Natural killer cell (primary cell): ENCODE measurements at regions not wholly inside any gene's neighbourhood (a gene's known extent, or its start where the extent isn't known, plus 50 kb on each side); places are given as distances from the start of the nearest gene placed in this dataset.
"Not testable (repeated sequence)": the region's sequence is repeated elsewhere in the genome, so short reads cannot be mapped to it uniquely, and the experiment has no call there.

Experiments used
- ATAC-seq, 3 donors: fragments of 150-1000 bp in 2 of 3; fragments of 200-7000 bp in 1 of 3; cut with Tn5 transposase; 1 replicate in 1 of 3; 2 replicates in 2 of 3; pipeline ENCODE4 v1.10.0; 2021; ENCODE audit warnings: mild to moderate bottlenecking in 2 of 3, moderate library complexity in 2 of 3
- DNase-seq, 2 donors: peaks; one replicate each; pipeline versions ENCODE4 v3.0.0 to v3.0.0-alpha.2; 2013 to 2021; ENCODE audit warnings: mixed read lengths in 1 of 2
- H3K27ac ChIP-seq: one replicate; pipeline ENCODE4 v1.5.1; 2013; ENCODE audit warnings: mild to moderate bottlenecking, low read length
- H3K27me3 ChIP-seq: one replicate; pipeline ENCODE4 v1.6.1; 2013; ENCODE audit warnings: low read length; ENCODE audit not compliant: control insufficient read depth, insufficient read depth
- H3K36me3 ChIP-seq: one replicate; pipeline ENCODE4 v1.6.1; 2013; ENCODE audit warnings: low read length; ENCODE audit not compliant: control insufficient read depth, insufficient read depth
- H3K4me1 ChIP-seq: one replicate; pipeline ENCODE4 v1.6.1; 2013; ENCODE audit warnings: low read length; ENCODE audit not compliant: control insufficient read depth, insufficient read depth
- H3K4me3 ChIP-seq: one replicate; pipeline ENCODE4 v1.5.1; 2013; ENCODE audit warnings: low read length
- H3K9me3 ChIP-seq: one replicate; pipeline ENCODE4 v1.6.1; 2013; ENCODE audit warnings: low read length; ENCODE audit not compliant: control insufficient read depth, insufficient read depth
- H3K27ac Mint-ChIP-seq, 2 donors: one replicate each; pipeline ENCODE4 v1.8.0; 2022; ENCODE audit warnings: mild to moderate bottlenecking in 2 of 2, mixed read lengths in 2 of 2, moderate library complexity in 1 of 2
- H3K27me3 Mint-ChIP-seq, 2 donors: one replicate each; pipeline ENCODE4 v1.8.0; 2022; ENCODE audit warnings: low read depth in 2 of 2, mixed read lengths in 2 of 2
- H3K36me3 Mint-ChIP-seq: one replicate; pipeline ENCODE4 v1.8.0; 2022; ENCODE audit warnings: mixed read lengths
- H3K4me1 Mint-ChIP-seq, 2 donors: one replicate each; pipeline ENCODE4 v1.8.0; 2022; ENCODE audit warnings: mixed read lengths in 2 of 2
- H3K4me3 Mint-ChIP-seq: one replicate; pipeline ENCODE4 v1.8.0; 2022; ENCODE audit warnings: mild to moderate bottlenecking, moderate library complexity, mixed read lengths
- H3K9me3 Mint-ChIP-seq, 2 donors: one replicate each; pipeline ENCODE4 v1.8.0; 2022; ENCODE audit warnings: mixed read lengths in 2 of 2
- CTCF ChIP-seq: fragments of 200-600 bp; IDR thresholded peaks from one replicate; pipeline ENCODE4 v1.8.0; 2022; ENCODE audit warnings: antibody characterized with exemption
- WGBS: methylation state at CpG from one replicate; pipeline ENCODE4 v1.1.7; 2013; ENCODE audit warnings: missing lambda C conversion rate; ENCODE audit not compliant: insufficient coverage; 5-methylcytosine and 5-hydroxymethylcytosine counted together
- intact Hi-C: fragments of 100-400 bp; cut with micrococcal nuclease; formaldehyde crosslinking; loops from one replicate; pipeline ENCODE4 v1.14.2; 2022

- no peak overlapping the region for H3K4me3 Mint-ChIP-seq
- no peak for ATAC-seq
- no peaks in the 10 kb centered on the region for H3K36me3 Mint-ChIP-seq
- Histone ChIP-seq H3K27me3 (no peaks in the 10 kb centered on the region), H3K4me3 (no peak overlapping the region), H3K9me3 (no peaks in the 10 kb centered on the region), H3K27ac (no peak overlapping the region), H3K36me3 (no peaks in the 10 kb centered on the region), H3K4me1 (no peaks in the 10 kb centered on the region)
- H3K9me3 Mint-ChIP-seq, result peaks cover 4 to 6% of the 10 kb centered on the region in 2 donors
- no peak overlapping the region for H3K27ac Mint-ChIP-seq
- intact Hi-C loops, result no loop called here
- no peaks in the 10 kb centered on the region for H3K4me1 Mint-ChIP-seq
- no peak for TF ChIP-seq CTCF
- DNase-seq, result no peak
- 91% methylated on average over 2 of the region's 2 CpGs for WGBS
- H3K27me3 Mint-ChIP-seq, result no peaks in the 10 kb centered on the region
Measured at GRCh38 chrX:81925812-81926211, 723.9 kb downstream of the SH3BGRL start.

GRCh38 chrX:81945911-81946310 is 744.0 kb downstream of the SH3BGRL start:
- H3K27ac ChIP-seq, H3K27me3 Mint-ChIP-seq, intact Hi-C loops, H3K4me1 ChIP-seq, H3K27ac Mint-ChIP-seq, H3K4me3 Mint-ChIP-seq, DNase-seq, H3K4me1 Mint-ChIP-seq, ATAC-seq, H3K36me3 ChIP-seq, H3K4me3 ChIP-seq, H3K27me3 ChIP-seq, H3K36me3 Mint-ChIP-seq, H3K9me3 Mint-ChIP-seq, H3K9me3 ChIP-seq: not testable (repeated sequence)
- WGBS, result no CpG with 5 or more reads among the region's 5 CpGs

- no peaks in the 10 kb centered on the region for H3K4me1 ChIP-seq
- DNase-seq, result no peak
- no peak overlapping the region for H3K27ac ChIP-seq
- no peaks in the 10 kb centered on the region for H3K4me1 Mint-ChIP-seq
- WGBS, result no CpG with 5 or more reads among the region's 15 CpGs
- H3K27ac Mint-ChIP-seq, result no peak overlapping the region
- intact Hi-C loops, result no loop called here
- no peaks in the 10 kb centered on the region for H3K9me3 ChIP-seq
- H3K36me3 ChIP-seq, result no peaks in the 10 kb centered on the region
- no peak for ATAC-seq
- TF ChIP-seq CTCF, result no peak
- H3K27me3 ChIP-seq, result no peaks in the 10 kb centered on the region
- peaks cover 0 to 6% of the 10 kb centered on the region in 2 donors for H3K9me3 Mint-ChIP-seq
- H3K4me3 ChIP-seq, result no peak overlapping the region
- no peak overlapping the region for H3K4me3 Mint-ChIP-seq
- no peaks in the 10 kb centered on the region for H3K36me3 Mint-ChIP-seq
- no peaks in the 10 kb centered on the region for H3K27me3 Mint-ChIP-seq
Measured at GRCh38 chrX:81957318-81957717, 755.4 kb downstream of the SH3BGRL start.

GRCh38 chrX:81957900-81958545 is 756.1 kb downstream of the SH3BGRL start:
- Histone ChIP-seq H3K9me3 (no peaks in the 10 kb centered on the region), H3K4me3 (no peak overlapping the region), H3K27ac (no peak overlapping the region), H3K36me3 (no peaks in the 10 kb centered on the region), H3K4me1 (no peaks in the 10 kb centered on the region), H3K27me3 (no peaks in the 10 kb centered on the region)
- no CpG with 5 or more reads among the region's 1 CpG for WGBS
- ATAC-seq (peak in 1 of 3 donors; percentile 66), DNase-seq (peak in 1 of 2 donors; percentile 53)
- no peak overlapping the region for H3K4me3 Mint-ChIP-seq
- intact Hi-C loops, result no loop called here
- H3K27me3 Mint-ChIP-seq, result no peaks in the 10 kb centered on the region
- peaks cover 0 to 6% of the 10 kb centered on the region in 2 donors for H3K9me3 Mint-ChIP-seq
- no peaks in the 10 kb centered on the region for H3K36me3 Mint-ChIP-seq
- no peak overlapping the region for H3K27ac Mint-ChIP-seq
- no peak for TF ChIP-seq CTCF
- no peaks in the 10 kb centered on the region for H3K4me1 Mint-ChIP-seq
